ENCODE measurements at regions not wholly inside any gene's neighbourhood (a gene's known extent, or its start where the extent isn't known, plus 50 kb on each side); places are given as distances from the start of the nearest gene placed in this dataset.

DNA sequence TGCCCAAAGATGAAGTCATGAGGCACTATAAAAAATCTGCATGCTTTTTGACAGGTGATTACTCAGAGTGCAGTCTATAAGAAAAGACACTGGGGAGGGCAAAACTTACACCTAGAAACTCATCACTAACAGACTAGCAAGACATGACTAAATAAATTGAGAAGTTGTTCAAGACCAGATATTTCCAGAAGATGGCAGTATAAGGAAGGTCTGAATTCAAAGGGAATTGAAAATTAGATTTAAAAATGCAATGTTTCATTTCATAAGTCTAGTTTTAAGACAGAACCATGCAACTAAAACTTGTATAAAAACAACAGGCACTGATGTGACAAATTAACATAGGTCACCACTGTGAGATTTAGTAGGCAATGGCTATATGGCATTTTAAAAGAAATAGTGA lies 232.5 kb upstream of the POF1B start:
- TF ChIP-seq FOXA1 (IDR thresholded peaks at IDR 0.05) (no peak), SP1 (IDR thresholded peaks at IDR 0.05) (no peak), BHLHE40 (IDR thresholded peaks at IDR 0.05; ENCODE audit: borderline replicate concordance) (no peak), FOXM1 (IDR thresholded peaks at IDR 0.05; ENCODE audit: borderline replicate concordance) (no peak)

Data from HEK293T (cell line).